ENCODE measurements at regions not wholly inside any gene's neighbourhood (a gene's known extent, or its start where the extent isn't known, plus 50 kb on each side); places are given as distances from the start of the nearest gene placed in this dataset.
"Not testable (repeated sequence)": the region's sequence is repeated elsewhere in the genome, so short reads cannot be mapped to it uniquely, and the experiment has no call there.

DNA sequence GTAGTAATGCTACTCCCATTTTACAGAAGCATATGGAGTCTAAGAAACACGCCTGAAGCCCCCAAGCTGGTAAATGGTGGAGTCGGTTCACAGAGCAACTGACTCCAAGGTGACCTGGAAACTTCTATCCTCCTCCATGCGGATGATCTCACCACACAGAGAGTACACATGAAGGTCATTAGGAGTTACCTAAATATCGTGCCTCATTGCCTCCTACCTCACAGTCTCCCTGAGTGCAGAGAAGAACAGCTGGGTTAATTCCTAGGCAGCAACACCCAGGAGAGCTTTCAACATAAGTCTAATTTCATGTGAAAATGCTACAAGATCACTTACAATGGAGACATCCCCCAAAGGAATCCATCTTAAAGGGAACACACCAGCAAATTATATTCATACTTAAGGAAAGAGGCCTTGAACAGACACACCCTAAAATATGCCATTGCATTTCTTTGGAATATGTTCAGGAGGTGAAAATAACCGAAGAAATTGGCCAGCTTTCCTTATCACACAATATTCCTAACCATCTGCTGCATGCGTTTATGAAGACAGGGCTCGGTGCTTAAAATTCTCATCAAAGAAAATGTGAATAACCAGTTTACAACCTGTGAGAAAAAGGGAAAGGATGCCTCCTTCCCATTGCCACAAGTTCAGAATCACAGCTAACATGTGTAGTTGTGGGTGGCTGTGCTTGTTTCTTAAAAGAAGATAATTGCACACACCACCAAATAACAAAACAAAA lies 203.6 kb upstream of the NBEA start:
- TF ChIP-seq CTCF (conservative IDR thresholded peaks at IDR 0.05; ENCODE audit: low read depth, low read length) = no peak
- no peak overlapping the region for H3K4me3 ChIP-seq (ENCODE audit: low read depth, low read length)
- no peak for DNase-seq (ENCODE audit: low read depth)

GRCh38 chr13:34747056-34747455 lies 195.0 kb upstream of the NBEA start:
- not testable (repeated sequence) for H3K4me3 ChIP-seq (ENCODE audit: low read depth, low read length)

DNA sequence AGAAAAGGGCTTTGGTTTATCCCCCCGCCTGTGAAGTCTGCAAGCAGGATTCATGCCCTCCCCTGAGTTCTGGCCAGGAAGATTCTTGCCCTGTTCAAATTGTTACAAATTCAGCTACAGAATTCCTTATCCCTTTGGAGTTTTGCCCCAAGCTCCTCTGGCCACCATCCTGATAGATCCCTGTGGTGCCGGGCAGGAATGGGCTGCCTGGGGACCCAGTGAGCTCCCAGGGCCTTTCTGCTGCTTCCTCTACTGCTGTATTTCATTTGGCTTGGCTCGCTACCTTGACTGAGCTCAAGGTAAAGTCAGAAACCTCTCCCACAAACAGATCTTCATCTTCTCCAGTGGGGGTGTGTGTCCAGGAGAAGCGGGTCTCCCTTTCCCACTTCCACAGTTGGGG lies 194.6 kb upstream of the NBEA start:
- TF ChIP-seq CTCF (conservative IDR thresholded peaks at IDR 0.05; ENCODE audit: low read depth, low read length) = no peak
- H3K4me3 ChIP-seq (ENCODE audit: low read depth, low read length) = no peak overlapping the region
- DNase-seq (ENCODE audit: low read depth) = no peak

More at GRCh38 chr13:34747056-34747455, 195.0 kb upstream of the NBEA start:
- not testable (repeated sequence) for DNase-seq (ENCODE audit: low read depth)

GRCh38 chr13:34748073-34748472 lies 194.0 kb upstream of the NBEA start:
- H3K4me3 ChIP-seq (ENCODE audit: low read depth, low read length) = no peak overlapping the region
- no peak for TF ChIP-seq CTCF (conservative IDR thresholded peaks at IDR 0.05; ENCODE audit: low read depth, low read length)
- peak; percentile 8 for DNase-seq (ENCODE audit: low read depth)

DNA sequence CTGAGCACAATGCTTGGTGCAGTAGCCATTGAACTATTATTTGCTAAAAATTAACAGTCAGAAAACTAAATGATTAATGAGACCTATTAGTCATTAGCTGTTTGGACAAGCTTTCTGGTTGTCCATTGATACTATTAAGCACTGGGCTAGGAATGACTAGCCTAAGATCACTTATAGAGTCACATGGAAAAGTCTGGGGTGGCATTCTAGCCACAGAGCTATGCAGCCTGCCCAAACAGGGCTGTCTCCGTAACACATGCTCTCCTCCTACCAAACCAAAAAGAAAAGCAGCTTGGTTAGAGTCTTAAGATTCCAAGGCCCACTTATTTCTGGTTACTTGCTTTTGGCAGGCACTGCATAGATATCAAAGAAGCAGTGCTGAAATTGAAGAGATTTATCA lies 193.5 kb upstream of the NBEA start:
- no peak for TF ChIP-seq CTCF (conservative IDR thresholded peaks at IDR 0.05; ENCODE audit: low read depth, low read length)
- no peak overlapping the region for H3K4me3 ChIP-seq (ENCODE audit: low read depth, low read length)
- no peak for DNase-seq (ENCODE audit: low read depth)

GRCh38 chr13:34749046-34749445 lies 193.0 kb upstream of the NBEA start:
- H3K4me3 ChIP-seq (ENCODE audit: low read depth, low read length) = no peak overlapping the region
- no peak for TF ChIP-seq CTCF (conservative IDR thresholded peaks at IDR 0.05; ENCODE audit: low read depth, low read length)
- no peak for DNase-seq (ENCODE audit: low read depth)

DNA sequence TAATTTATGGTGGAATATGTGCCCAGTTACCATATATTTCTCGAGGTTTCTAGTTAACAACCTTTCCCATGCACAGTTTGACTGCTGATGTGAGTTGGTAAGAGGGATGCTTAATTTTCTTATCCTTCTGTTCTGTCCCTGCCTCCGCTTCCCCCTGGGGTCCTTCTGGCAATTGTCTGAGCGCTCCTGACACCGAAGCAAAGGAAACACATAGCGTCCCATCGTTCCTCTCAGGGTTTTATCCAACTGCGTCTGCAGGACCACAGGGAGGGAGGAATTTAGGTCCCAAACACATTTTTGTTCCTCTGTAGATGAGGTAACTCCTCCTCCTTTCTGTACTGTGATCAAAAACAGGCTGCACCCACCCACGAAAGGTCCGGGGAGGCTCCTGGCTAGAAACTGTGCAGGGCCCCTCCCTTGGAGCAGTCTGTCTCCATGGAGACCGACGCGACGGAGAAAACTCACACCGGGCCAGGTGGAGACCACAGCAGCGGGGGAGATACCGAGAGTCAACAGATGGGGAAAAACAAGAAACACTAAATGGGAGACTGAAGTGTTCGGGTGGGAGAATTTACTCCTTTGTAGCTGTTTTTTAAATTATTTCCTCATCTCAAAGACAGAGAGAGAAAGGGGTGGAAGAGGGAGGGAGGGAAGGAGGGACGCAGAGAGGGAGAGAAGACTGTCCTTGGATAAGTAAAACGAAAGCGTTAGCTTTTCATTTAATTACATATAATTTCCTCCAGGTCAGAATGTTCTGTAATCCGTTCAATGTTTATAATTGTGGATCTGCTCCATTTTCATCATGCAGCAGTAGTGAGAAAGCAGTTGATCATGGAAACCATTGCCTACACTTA lies 191.8 kb upstream of the NBEA start:
- H3K4me3 ChIP-seq (ENCODE audit: low read depth, low read length) = peak overlapping the region; percentile 29
- peak; percentile 4 for DNase-seq (ENCODE audit: low read depth)
- TF ChIP-seq CTCF (conservative IDR thresholded peaks at IDR 0.05; ENCODE audit: low read depth, low read length) = no peak

Data from choroid plexus epithelial cell (primary cell).